MM.1S (cell line): ENCODE measurements at regions not wholly inside any gene's neighbourhood (a gene's known extent, or its start where the extent isn't known, plus 50 kb on each side); places are given as distances from the start of the nearest gene placed in this dataset.

Source experiments
- DNase-seq: peaks from one replicate; pipeline ENCODE4 v3.0.0-alpha.2; 2015
- H2AFZ ChIP-seq: fragments of 300-600 bp; sonication (generic); 2 replicates; pipeline ENCODE4 v1.6.0; 2016; ENCODE audit warnings: antibody characterized with exemption, low read length
- H3F3A ChIP-seq: fragments of 300-600 bp; sonication (generic); 2 replicates; pipeline ENCODE4 v1.6.1; 2016; ENCODE audit warnings: mild to moderate bottlenecking, antibody characterized with exemption, low read length, moderate library complexity, mixed read lengths; ENCODE audit not compliant: insufficient read depth
- H3K27ac ChIP-seq: fragments of 300-600 bp; sonication (generic); 2 replicates; pipeline ENCODE4 v1.5.1; 2016; ENCODE audit warnings: mild to moderate bottlenecking, low read length
- H3K27me3 ChIP-seq: fragments of 300-600 bp; sonication (generic); replicated peaks from 2 replicates; pipeline ENCODE4 v1.6.0; 2016; ENCODE audit warnings: low read length; ENCODE audit not compliant: insufficient read depth
- H3K36me3 ChIP-seq: fragments of 300-600 bp; sonication (generic); replicated peaks from 2 replicates; pipeline ENCODE4 v1.6.1; 2016; ENCODE audit warnings: mild to moderate bottlenecking, low read length, mixed read lengths; ENCODE audit not compliant: insufficient read depth
- H3K4me1 ChIP-seq: fragments of 300-600 bp; sonication (generic); 2 replicates; pipeline ENCODE4 v1.6.1; 2016; ENCODE audit warnings: low read length, mixed read lengths
- H3K4me2 ChIP-seq: fragments of 300-600 bp; sonication (generic); 2 replicates; pipeline ENCODE4 v1.6.0; 2016; ENCODE audit warnings: low read depth, low read length
- H3K4me3 ChIP-seq: fragments of 300-600 bp; sonication (generic); 2 replicates; pipeline ENCODE4 v1.5.1; 2016; ENCODE audit warnings: low read length, mixed read lengths
- H3K79me2 ChIP-seq: fragments of 300-600 bp; sonication (generic); 2 replicates; pipeline ENCODE4 v1.6.1; 2016; ENCODE audit warnings: mixed run types, low read length, mixed read lengths
- H3K9ac ChIP-seq: fragments of 300-600 bp; sonication (generic); 2 replicates; pipeline ENCODE4 v1.6.1; 2016; ENCODE audit warnings: low read length, mixed read lengths
- H3K9me2 ChIP-seq: fragments of 300-600 bp; sonication (generic); replicated peaks from 2 replicates; pipeline ENCODE4 v1.6.1; 2016; ENCODE audit warnings: mild to moderate bottlenecking, low read length, mixed read lengths; ENCODE audit not compliant: insufficient read depth
- H3K9me3 ChIP-seq: fragments of 300-600 bp; sonication (generic); replicated peaks from 2 replicates; pipeline ENCODE4 v1.6.1; 2016; ENCODE audit warnings: mild to moderate bottlenecking, low read length, mixed read lengths; ENCODE audit not compliant: insufficient read depth
- H4K20me1 ChIP-seq: fragments of 300-600 bp; sonication (generic); 2 replicates; pipeline ENCODE4 v1.6.1; 2016; ENCODE audit warnings: mild to moderate bottlenecking, low read length, moderate library complexity, mixed read lengths; ENCODE audit not compliant: insufficient read depth
- CTCF ChIP-seq: fragments of 300-600 bp; sonication (generic); IDR thresholded peaks from 2 replicates; pipeline ENCODE4 v1.5.1; 2016; ENCODE audit warnings: antibody characterized with exemption, low read length, mixed read lengths
- EZH2 ChIP-seq: fragments of 300-600 bp; sonication (generic); optimal IDR thresholded peaks from 2 replicates; pipeline ENCODE3; 2017; ENCODE audit warnings: low read depth, mild to moderate bottlenecking, antibody characterized with exemption, low read length, mixed read lengths
- EZH2phosphoT487 ChIP-seq: fragments of 300-600 bp; sonication (generic); IDR thresholded peaks from 2 replicates; pipeline ENCODE4 v1.6.1; 2018; ENCODE audit warnings: antibody characterized with exemption, low read length

- no peak for DNase-seq
- no peak overlapping the region for H2AFZ ChIP-seq
- no peaks in the 10 kb centered on the region for H3K36me3 ChIP-seq
- TF ChIP-seq CTCF (no peak), EZH2 (no peak)
- H3K4me2 ChIP-seq, result no peak overlapping the region
- H3K9ac ChIP-seq, result no peak overlapping the region
- no peak overlapping the region for H3K4me3 ChIP-seq
- H4K20me1 ChIP-seq, result no peaks in the 10 kb centered on the region
- H3K9me3 ChIP-seq, result no peaks in the 10 kb centered on the region
- H3F3A ChIP-seq, result no peaks in the 10 kb centered on the region
- H3K27me3 ChIP-seq, result no peaks in the 10 kb centered on the region
- H3K27ac ChIP-seq, result no peak overlapping the region
- no peaks in the 10 kb centered on the region for H3K9me2 ChIP-seq
- no peaks in the 10 kb centered on the region for H3K4me1 ChIP-seq
- no peaks in the 10 kb centered on the region for H3K79me2 ChIP-seq
Observed at GRCh38 chr10:52683776-52684175, 88.8 kb downstream of the MBL2 start.

- Histone ChIP-seq H3K27me3 (no peaks in the 10 kb centered on the region), H3K4me1 (no peaks in the 10 kb centered on the region), H3F3A (no peaks in the 10 kb centered on the region), H3K79me2 (no peaks in the 10 kb centered on the region), H3K4me3 (no peak overlapping the region), H3K9me2 (no peaks in the 10 kb centered on the region), H3K27ac (no peak overlapping the region), H4K20me1 (no peaks in the 10 kb centered on the region), H3K9ac (no peak overlapping the region), H3K9me3 (no peaks in the 10 kb centered on the region), H3K4me2 (no peak overlapping the region), H2AFZ (no peak overlapping the region), H3K36me3 (no peaks in the 10 kb centered on the region)
- no peak for DNase-seq
- TF ChIP-seq CTCF, result no peak
- no peak for TF ChIP-seq EZH2
- TF ChIP-seq EZH2phosphoT487, result no peak
Observed at GRCh38 chr10:52688899-52689298, 83.7 kb downstream of the MBL2 start.

GRCh38 chr10:52696232-52696631 lies 76.4 kb downstream of the MBL2 start:
- Histone ChIP-seq H3K27ac (no peak overlapping the region), H3F3A (no peaks in the 10 kb centered on the region), H3K4me1 (no peaks in the 10 kb centered on the region), H4K20me1 (no peaks in the 10 kb centered on the region), H3K9me2 (no peaks in the 10 kb centered on the region), H3K9ac (no peak overlapping the region), H3K9me3 (no peaks in the 10 kb centered on the region), H2AFZ (no peak overlapping the region), H3K4me2 (no peak overlapping the region), H3K79me2 (no peaks in the 10 kb centered on the region), H3K36me3 (no peaks in the 10 kb centered on the region), H3K4me3 (no peak overlapping the region), H3K27me3 (no peaks in the 10 kb centered on the region)
- DNase-seq, result no peak
- TF ChIP-seq CTCF, result no peak

GRCh38 chr10:52701647-52702046 lies 70.9 kb downstream of the MBL2 start:
- Histone ChIP-seq H3K27ac (no peak overlapping the region), H3F3A (no peaks in the 10 kb centered on the region), H3K9ac (no peak overlapping the region), H3K9me2 (no peaks in the 10 kb centered on the region), H3K9me3 (no peaks in the 10 kb centered on the region), H3K4me3 (no peak overlapping the region), H3K4me1 (no peaks in the 10 kb centered on the region), H4K20me1 (no peaks in the 10 kb centered on the region), H2AFZ (no peak overlapping the region), H3K4me2 (no peak overlapping the region), H3K79me2 (no peaks in the 10 kb centered on the region), H3K36me3 (no peaks in the 10 kb centered on the region), H3K27me3 (no peaks in the 10 kb centered on the region)
- DNase-seq, result no peak
- no peak for TF ChIP-seq CTCF
